AG10803 (cell line): ENCODE measurements at regions not wholly inside any gene's neighbourhood (a gene's known extent, or its start where the extent isn't known, plus 50 kb on each side); places are given as distances from the start of the nearest gene placed in this dataset.

Source experiments
- DNase-seq: peaks from one replicate; pipeline ENCODE4 v3.0.0; 2010; ENCODE audit warnings: low read depth
- H3K4me3 ChIP-seq: 2 replicates; pipeline ENCODE4 v1.5.1; 2011; ENCODE audit warnings: mild to moderate bottlenecking, low read length, control low read depth
- TF ChIP-seq, protein P1 (sequence below): conservative IDR thresholded peaks from 2 replicates; pipeline ENCODE4 v1.5.1; 2011; ENCODE audit warnings: mild to moderate bottlenecking, low read length, control low read depth, inconsistent platforms

DNA sequence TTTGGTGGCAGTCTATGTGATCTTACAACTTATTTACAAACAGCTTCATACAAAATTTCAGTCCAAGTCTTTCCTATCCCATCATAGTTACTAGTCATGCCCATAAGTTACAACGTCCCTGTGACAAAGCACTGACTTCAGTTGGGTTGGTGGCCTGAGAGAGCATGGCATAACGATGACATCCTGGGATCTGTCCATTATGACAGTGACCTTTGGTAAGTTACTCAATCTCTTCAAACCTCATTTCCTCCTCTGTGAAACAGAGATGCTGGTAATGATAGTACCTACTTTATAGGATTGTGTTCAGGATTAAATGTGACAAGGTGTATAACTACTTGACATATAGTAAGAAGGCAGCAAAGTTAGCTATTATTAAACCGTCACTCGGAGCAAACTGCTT is 55.4 kb upstream of the ATP5MC3 start:
- TF ChIP-seq, protein P1, sequence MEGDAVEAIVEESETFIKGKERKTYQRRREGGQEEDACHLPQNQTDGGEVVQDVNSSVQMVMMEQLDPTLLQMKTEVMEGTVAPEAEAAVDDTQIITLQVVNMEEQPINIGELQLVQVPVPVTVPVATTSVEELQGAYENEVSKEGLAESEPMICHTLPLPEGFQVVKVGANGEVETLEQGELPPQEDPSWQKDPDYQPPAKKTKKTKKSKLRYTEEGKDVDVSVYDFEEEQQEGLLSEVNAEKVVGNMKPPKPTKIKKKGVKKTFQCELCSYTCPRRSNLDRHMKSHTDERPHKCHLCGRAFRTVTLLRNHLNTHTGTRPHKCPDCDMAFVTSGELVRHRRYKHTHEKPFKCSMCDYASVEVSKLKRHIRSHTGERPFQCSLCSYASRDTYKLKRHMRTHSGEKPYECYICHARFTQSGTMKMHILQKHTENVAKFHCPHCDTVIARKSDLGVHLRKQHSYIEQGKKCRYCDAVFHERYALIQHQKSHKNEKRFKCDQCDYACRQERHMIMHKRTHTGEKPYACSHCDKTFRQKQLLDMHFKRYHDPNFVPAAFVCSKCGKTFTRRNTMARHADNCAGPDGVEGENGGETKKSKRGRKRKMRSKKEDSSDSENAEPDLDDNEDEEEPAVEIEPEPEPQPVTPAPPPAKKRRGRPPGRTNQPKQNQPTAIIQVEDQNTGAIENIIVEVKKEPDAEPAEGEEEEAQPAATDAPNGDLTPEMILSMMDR: no peak

DNA sequence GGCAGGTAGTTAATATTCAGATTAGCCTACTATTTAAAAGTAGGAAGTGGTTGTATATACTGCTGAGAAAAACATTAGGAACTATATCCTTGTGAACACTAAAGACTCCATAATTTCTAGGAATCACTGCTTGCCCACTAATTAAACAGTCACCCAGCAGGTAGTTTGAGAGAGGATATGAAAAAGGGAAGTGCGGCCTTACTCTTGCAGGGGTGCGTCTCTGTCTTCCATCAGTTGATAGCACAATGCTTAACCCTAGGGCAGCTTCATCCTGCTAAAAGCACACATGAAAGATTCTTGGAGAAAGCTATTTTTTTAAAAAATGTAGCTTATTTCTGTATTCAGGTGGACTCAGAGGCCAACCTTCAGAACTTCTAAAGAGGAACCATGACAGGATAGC is 53.1 kb upstream of the ATP5MC3 start:
- H3K4me3 ChIP-seq: no peak overlapping the region
- TF ChIP-seq, protein P1: no peak
- no peak for DNase-seq

More for the DNA sequence above, 55.4 kb upstream of the ATP5MC3 start:
- no peak for DNase-seq
- no peak overlapping the region for H3K4me3 ChIP-seq

DNA sequence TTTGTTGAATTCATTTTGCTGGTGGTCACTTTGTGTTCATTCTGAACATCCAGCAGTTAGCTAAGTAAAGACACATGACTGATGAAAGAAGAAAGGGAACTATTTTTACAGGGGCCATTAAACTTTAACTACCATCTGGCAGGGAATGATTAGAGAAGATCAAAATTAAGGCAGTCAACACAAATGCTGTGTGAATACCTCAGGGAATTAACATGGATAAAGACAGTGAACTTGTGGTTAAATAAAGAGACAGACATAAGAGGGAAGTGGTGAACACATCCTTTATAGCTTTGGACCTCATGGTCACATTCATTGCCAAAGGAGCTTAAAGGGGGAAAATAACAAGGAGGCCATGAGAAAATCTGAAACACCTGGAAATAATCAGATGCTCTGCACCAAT is 52.6 kb upstream of the ATP5MC3 start:
- TF ChIP-seq, protein P1: no peak
- no peak for DNase-seq
- no peak overlapping the region for H3K4me3 ChIP-seq

DNA sequence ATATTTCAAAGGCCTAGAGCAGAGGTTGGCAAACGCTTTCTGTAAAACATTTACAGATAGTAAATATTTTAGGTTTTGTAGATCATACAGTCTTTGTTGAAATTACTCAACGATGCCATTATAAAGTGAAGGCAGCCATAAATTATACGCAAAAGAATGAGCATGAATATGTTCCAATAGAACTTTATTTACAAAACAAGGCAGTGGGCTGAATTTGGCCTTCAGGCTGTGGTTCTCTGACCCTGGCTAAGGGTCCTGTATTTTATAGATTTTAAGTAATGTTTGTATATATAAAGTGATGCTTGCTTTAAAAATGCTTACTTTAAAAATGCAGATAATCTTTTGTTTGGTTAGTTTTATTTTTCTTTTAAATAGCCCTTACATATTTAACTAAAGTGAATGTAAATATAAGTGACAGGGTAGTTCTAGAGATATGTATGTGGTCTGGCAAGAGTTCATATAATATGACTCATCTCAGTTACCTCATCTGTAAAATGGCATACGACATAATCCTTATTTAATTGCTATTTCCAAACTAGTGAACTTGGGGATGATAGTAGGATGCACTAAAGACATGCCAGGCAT is 51.7 kb upstream of the ATP5MC3 start:
- DNase-seq: peak; percentile 26
- TF ChIP-seq, protein P1: no peak
- H3K4me3 ChIP-seq: no peak overlapping the region
